GM12878 (cell line): ENCODE measurements at regions not wholly inside any gene's neighbourhood (a gene's known extent, or its start where the extent isn't known, plus 50 kb on each side); places are given as distances from the start of the nearest gene placed in this dataset.

ENCODE experiments used
- ATAC-seq: fragments of 200-7000 bp; cut with Tn5 transposase; 3 replicates; pipeline ENCODE4 v1.9.1; 2020; ENCODE audit warnings: mild to moderate bottlenecking, moderate library complexity
- BruUV-seq: library from RNA; stranded (reverse); fragments of 400-500 nt; replicated peaks from 2 replicates; lab custom pipeline; 2021; lab: Mats Ljungman, UMichigan
- CTCF ChIA-PET: fragments of 300-600 bp; sonication (Branson Sonifier 250); formaldehyde crosslinking; extraction: SDS; loops from one replicate; lab custom pipeline; 2021; ENCODE audit warnings: inconsistent platforms; lab: Yijun Ruan, JAX
- POLR2A ChIA-PET: fragments of 350-600 bp; formaldehyde crosslinking; extraction: SDS; loops from one replicate; lab custom pipeline; 2021; ENCODE audit warnings: inconsistent platforms; lab: Charles Lee
- RAD21 ChIA-PET: fragments of 300-600 bp; sonication (Branson Sonifier 250); formaldehyde crosslinking; loops from one replicate; lab custom pipeline; 2023; ENCODE audit warnings: antibody characterized with exemption; ENCODE audit not compliant: unreplicated experiment; lab: Charles Lee
- SMC1A ChIA-PET: fragments of 300-600 bp; sonication (Branson Sonifier 250); formaldehyde crosslinking; loops from one replicate; lab custom pipeline; 2023; ENCODE audit not compliant: unreplicated experiment, uncharacterized antibody; lab: Charles Lee
- DNase-seq: peaks from one replicate; pipeline ENCODE4 v3.0.0-alpha.2; 2011; ENCODE audit warnings: low read depth, low spot score
- FAIRE-seq: peaks from 3 replicates; lab custom pipeline; 2011; peaks lifted over from hg19 to GRCh38; lab: Jason Lieb, UNC
- H2AFZ ChIP-seq: 2 replicates; pipeline ENCODE4 v1.6.0; 2011; ENCODE audit warnings: low read depth, low read length, control low read depth; ENCODE audit not compliant: control insufficient read depth
- H3K27ac ChIP-seq: 2 replicates; pipeline ENCODE4 v1.5.1; 2011; ENCODE audit warnings: control low read depth; ENCODE audit not compliant: control insufficient read depth, insufficient read depth
- H3K27me3 ChIP-seq, 2 experiments: replicated peaks in 1 of 2; 2 replicates each; pipeline versions ENCODE4 v1.6.0 to v1.6.1; 2011; ENCODE audit warnings: low read length in 1 of 2; ENCODE audit not compliant: control insufficient read depth in 2 of 2, insufficient read depth in 2 of 2
- H3K36me3 ChIP-seq, 2 experiments: 2 replicates each; pipeline ENCODE4 v1.5.1; 2011; ENCODE audit warnings: low read length in 1 of 2; ENCODE audit not compliant: control insufficient read depth in 2 of 2, insufficient read depth in 2 of 2
- H3K4me1 ChIP-seq: 2 replicates; pipeline ENCODE4 v1.6.1; 2011; ENCODE audit warnings: mild to moderate bottlenecking, low read length, moderate library complexity, mixed read lengths; ENCODE audit not compliant: control insufficient read depth, insufficient read depth
- H3K4me2 ChIP-seq: 2 replicates; pipeline ENCODE4 v1.6.0; 2011; ENCODE audit warnings: control low read depth; ENCODE audit not compliant: control insufficient read depth, insufficient read depth
- H3K4me3 ChIP-seq: fragments of 200-600 bp; sonication (generic); 2 replicates; pipeline ENCODE4 v1.5.1; 2016
- H3K79me2 ChIP-seq: 2 replicates; pipeline ENCODE4 v1.6.0; 2011; ENCODE audit warnings: low read length; ENCODE audit not compliant: control insufficient read depth, insufficient read depth
- H3K9ac ChIP-seq: 2 replicates; pipeline ENCODE4 v1.8.0; 2011; ENCODE audit warnings: low read length, control low read depth, mixed read lengths; ENCODE audit not compliant: control insufficient read depth, insufficient read depth
- H3K9me3 ChIP-seq: replicated peaks from 3 replicates; pipeline ENCODE4 v1.5.1; 2011; ENCODE audit warnings: mild to moderate bottlenecking, low read length; ENCODE audit not compliant: control insufficient read depth, insufficient read depth
- H4K20me1 ChIP-seq: 2 replicates; pipeline ENCODE4 v1.6.0; 2011; ENCODE audit not compliant: control insufficient read depth, insufficient read depth
- HDAC6 ChIP-seq: fragments of 200-600 bp; sonication (generic); IDR thresholded peaks from one replicate; pipeline ENCODE4 v1.8.0; 2017; ENCODE audit warnings: antibody characterized with exemption; ENCODE audit not compliant: unreplicated experiment
- IKZF2 ChIP-seq, 2 experiments: fragments of 450-650 bp; IDR thresholded peaks; 2 replicates each; pipeline ENCODE4 v1.6.1; 2017; ENCODE audit warnings: mild to moderate bottlenecking in 2 of 2, moderate library complexity in 2 of 2
- IRF4 ChIP-seq: IDR thresholded peaks from 2 replicates; pipeline ENCODE4 v1.6.1; 2011; ENCODE audit warnings: low read depth, low read length
- NFXL1 ChIP-seq: fragments of 450-650 bp; IDR thresholded peaks from 2 replicates; pipeline ENCODE4 v1.6.1; 2017; ENCODE audit warnings: antibody characterized with exemption, mild to moderate bottlenecking, borderline replicate concordance
- NFYA ChIP-seq: IDR thresholded peaks from 2 replicates; pipeline ENCODE4 v1.6.1; 2011; ENCODE audit warnings: low read depth, mild to moderate bottlenecking, low read length, improper control_type of control experiment, borderline replicate concordance
- NRF1 ChIP-seq: conservative IDR thresholded peaks from 2 replicates; pipeline ENCODE4 v1.6.1; 2011; ENCODE audit warnings: mild to moderate bottlenecking, low read depth, low read length, improper control_type of control experiment
- RUNX3 ChIP-seq: IDR thresholded peaks from 2 replicates; pipeline ENCODE4 v1.6.1; 2012; ENCODE audit warnings: low read length, inconsistent platforms
- SP1 ChIP-seq: IDR thresholded peaks from one replicate; pipeline ENCODE4 v1.6.1; 2011; ENCODE audit warnings: low read depth, low read length
- SUPT20H ChIP-seq: IDR thresholded peaks from 2 replicates; pipeline ENCODE4 v1.6.1; 2011; ENCODE audit warnings: low read depth, mild to moderate bottlenecking, low read length, moderate library complexity, borderline replicate concordance; ENCODE audit not compliant: control insufficient read depth
- TCF12 ChIP-seq: IDR thresholded peaks from 2 replicates; pipeline ENCODE4 v1.6.1; 2011; ENCODE audit warnings: low read depth, mild to moderate bottlenecking, low read length
- WGBS: methylation state at CpG from one replicate; pipeline ENCODE4 v1.1.6; 2016; ENCODE audit warnings: low lambda C conversion rate; ENCODE audit not compliant: insufficient replicate concordance, insufficient coverage; ENCODE audit errors: missing lambda C conversion rate; 5-methylcytosine and 5-hydroxymethylcytosine counted together
- in situ Hi-C: fragments of 300-500 bp; cut with MboI; formaldehyde crosslinking; loops from 9 replicates; pipeline ENCODE4 v1.14.3; 2018; ENCODE audit warnings: mixed read lengths
- intact Hi-C: fragments of 100-400 bp; cut with micrococcal nuclease; formaldehyde crosslinking; loops from one replicate; pipeline ENCODE4 v1.14.2; 2022; ENCODE audit not compliant: unreplicated experiment
- TF ChIP-seq, protein P1 (sequence below): fragments of 450-650 bp; IDR thresholded peaks from 2 replicates; pipeline ENCODE4 v1.6.1; 2016; ENCODE audit warnings: mild to moderate bottlenecking

DNA sequence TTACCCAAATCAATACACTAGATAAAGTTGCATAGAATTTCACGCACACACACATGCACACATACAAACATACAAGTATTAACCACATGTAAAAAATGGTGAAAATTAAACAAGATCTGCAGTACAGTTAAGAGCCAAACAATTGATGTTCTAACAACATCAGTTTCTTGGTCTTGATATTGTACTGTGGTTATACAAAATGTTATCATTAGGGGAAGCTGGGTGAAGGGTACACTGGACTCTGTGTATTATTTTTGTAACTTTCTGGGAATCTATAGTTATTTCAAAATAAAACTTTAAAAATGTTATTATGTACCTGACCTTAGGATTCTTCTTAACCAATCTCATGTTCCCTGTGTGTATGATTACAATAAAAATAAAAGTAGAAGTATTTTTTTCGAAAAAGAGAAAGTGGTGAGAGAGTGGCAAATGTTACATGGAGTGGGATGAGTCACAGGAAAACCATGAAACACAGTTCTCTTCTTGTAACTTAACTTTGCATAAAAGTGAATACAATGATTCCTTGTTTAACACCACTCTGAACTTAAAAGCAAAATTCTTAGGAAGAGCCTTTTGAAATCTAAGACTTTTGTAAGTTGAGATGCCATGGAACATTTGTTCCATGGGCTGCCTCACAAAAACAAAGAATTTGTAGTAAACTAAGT is 101.6 kb upstream of the RUNX1 start:
- H2AFZ ChIP-seq = no peak overlapping the region
- FAIRE-seq (no peak), ATAC-seq (no peak), DNase-seq (no peak)
- H3K9me3 ChIP-seq = no peaks in the 10 kb centered on the region
- WGBS = 31% methylated on average over 2 of the region's 2 CpGs
- no TSS peak for BruUV-seq
- H3K9ac ChIP-seq = no peak overlapping the region
- no peaks in the 10 kb centered on the region for H3K36me3 ChIP-seq
- no peaks in the 10 kb centered on the region; a peak in 1 of 4 replicates for H3K27me3 ChIP-seq
- POLR2A ChIA-PET = no interaction called here
- no peaks in the 10 kb centered on the region for H3K79me2 ChIP-seq
- no peak overlapping the region for H3K4me3 ChIP-seq
- TF ChIP-seq TCF12 = no peak
- TF ChIP-seq IKZF2 (IDR thresholded peaks at IDR 0.05) = no peak
- no peak for TF ChIP-seq HDAC6
- TF ChIP-seq RUNX3 = no peak
- TF ChIP-seq, protein P1, sequence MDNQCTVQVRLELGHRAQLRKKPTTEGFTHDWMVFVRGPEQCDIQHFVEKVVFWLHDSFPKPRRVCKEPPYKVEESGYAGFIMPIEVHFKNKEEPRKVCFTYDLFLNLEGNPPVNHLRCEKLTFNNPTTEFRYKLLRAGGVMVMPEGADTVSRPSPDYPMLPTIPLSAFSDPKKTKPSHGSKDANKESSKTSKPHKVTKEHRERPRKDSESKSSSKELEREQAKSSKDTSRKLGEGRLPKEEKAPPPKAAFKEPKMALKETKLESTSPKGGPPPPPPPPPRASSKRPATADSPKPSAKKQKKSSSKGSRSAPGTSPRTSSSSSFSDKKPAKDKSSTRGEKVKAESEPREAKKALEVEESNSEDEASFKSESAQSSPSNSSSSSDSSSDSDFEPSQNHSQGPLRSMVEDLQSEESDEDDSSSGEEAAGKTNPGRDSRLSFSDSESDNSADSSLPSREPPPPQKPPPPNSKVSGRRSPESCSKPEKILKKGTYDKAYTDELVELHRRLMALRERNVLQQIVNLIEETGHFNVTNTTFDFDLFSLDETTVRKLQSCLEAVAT = no peak
- no peak for TF ChIP-seq NFYA
- TF ChIP-seq NRF1 = no peak
- no peak for TF ChIP-seq IRF4
- TF ChIP-seq NFXL1 = no peak
- no peak for TF ChIP-seq SUPT20H
- no peak for TF ChIP-seq SP1
- intact Hi-C loops = no loop called here
- RAD21 ChIA-PET = no interaction called here
- H3K27ac ChIP-seq = no peak overlapping the region
- no peaks in the 10 kb centered on the region for H4K20me1 ChIP-seq
- in situ Hi-C loops = no loop called here
- H3K4me1 ChIP-seq = no peaks in the 10 kb centered on the region
- no peak overlapping the region for H3K4me2 ChIP-seq
- CTCF ChIA-PET = no interaction called here
- SMC1A ChIA-PET = no interaction called here
